Subcutaneous abdominal adipose tissue (tissue), 5 donors: ENCODE measurements at regions not wholly inside any gene's neighbourhood (a gene's known extent, or its start where the extent isn't known, plus 50 kb on each side); places are given as distances from the start of the nearest gene placed in this dataset.
A peak's percentile ranks its signal among the peaks of the same experiment; 100 is the strongest.

Source experiments
- H3K27ac ChIP-seq: one replicate; pipeline ENCODE4 v1.7.0; 2013; ENCODE audit warnings: low read depth, mild to moderate bottlenecking, inconsistent platforms, low read length, moderate library complexity
- H3K27me3 ChIP-seq, 5 donors: one replicate each; pipeline ENCODE4 v1.7.0; 2013; ENCODE audit warnings: low read length in 5 of 5, inconsistent platforms in 1 of 5; ENCODE audit not compliant: control insufficient read depth in 5 of 5, insufficient read depth in 4 of 5
- H3K36me3 ChIP-seq, 5 donors: one replicate each; pipeline ENCODE4 v1.7.0; 2013; ENCODE audit warnings: low read length in 5 of 5; ENCODE audit not compliant: control insufficient read depth in 5 of 5, insufficient read depth in 5 of 5
- H3K4me1 ChIP-seq, 5 donors: one replicate each; pipeline ENCODE4 v1.7.0; 2013; ENCODE audit warnings: low read length in 5 of 5, mild to moderate bottlenecking in 3 of 5, moderate library complexity in 1 of 5; ENCODE audit not compliant: control insufficient read depth in 5 of 5, insufficient read depth in 5 of 5
- H3K4me3 ChIP-seq, 5 donors: one replicate each; pipeline ENCODE4 v1.7.0; 2013; ENCODE audit warnings: low read length in 5 of 5, low read depth in 1 of 5
- H3K9ac ChIP-seq, 5 donors: one replicate each; pipeline ENCODE4 v1.7.0; 2013; ENCODE audit warnings: low read length in 5 of 5, mild to moderate bottlenecking in 4 of 5, moderate library complexity in 3 of 5
- H3K9me3 ChIP-seq, 5 donors: one replicate each; pipeline ENCODE4 v1.7.0; 2013; ENCODE audit warnings: low read length in 5 of 5; ENCODE audit not compliant: control insufficient read depth in 5 of 5
- donor health status: healthy.
- donor health status: healthy.
- donor health status: healthy.
- donor health status: healthy.
- donor health status: healthy.

- Histone ChIP-seq H3K4me3 (no peak overlapping the region), H3K9me3 (no peaks in the 10 kb centered on the region), H3K4me1 (no peaks in the 10 kb centered on the region), H3K27ac (no peak overlapping the region), H3K9ac (no peak overlapping the region), H3K36me3 (no peaks in the 10 kb centered on the region), H3K27me3 (no peaks in the 10 kb centered on the region)
Measured at GRCh38 chr1:63054184-63054583, 268.2 kb upstream of the FOXD3 start.

- H3K4me1 ChIP-seq = no peaks in the 10 kb centered on the region
- no peaks in the 10 kb centered on the region for H3K9me3 ChIP-seq
- H3K27ac ChIP-seq = no peak overlapping the region
- H3K27me3 ChIP-seq = no peaks in the 10 kb centered on the region
- no peaks in the 10 kb centered on the region for H3K36me3 ChIP-seq
- no peak overlapping the region for H3K9ac ChIP-seq
- no peak overlapping the region for H3K4me3 ChIP-seq
Measured at GRCh38 chr1:63063367-63063766, 259.0 kb upstream of the FOXD3 start.

- H3K27me3 ChIP-seq = no peaks in the 10 kb centered on the region
- no peaks in the 10 kb centered on the region for H3K36me3 ChIP-seq
- H3K4me3 ChIP-seq = no peak overlapping the region
- H3K27ac ChIP-seq = no peak overlapping the region
- no peaks in the 10 kb centered on the region for H3K4me1 ChIP-seq
- H3K9me3 ChIP-seq = no peaks in the 10 kb centered on the region
- H3K9ac ChIP-seq = no peak overlapping the region
Measured at GRCh38 chr1:63064135-63064534, 258.2 kb upstream of the FOXD3 start.

GRCh38 chr1:63068626-63069025 lies 253.7 kb upstream of the FOXD3 start:
- H3K9me3 ChIP-seq = no peaks in the 10 kb centered on the region
- no peak overlapping the region for H3K9ac ChIP-seq
- no peak overlapping the region for H3K4me3 ChIP-seq
- peaks cover 3 to 12% (median 8%) of the 10 kb centered on the region in 5 donors for H3K27me3 ChIP-seq
- H3K27ac ChIP-seq = no peak overlapping the region
- no peaks in the 10 kb centered on the region for H3K36me3 ChIP-seq
- no peaks in the 10 kb centered on the region for H3K4me1 ChIP-seq

GRCh38 chr1:63069214-63069613 lies 253.2 kb upstream of the FOXD3 start:
- Histone ChIP-seq H3K36me3 (no peaks in the 10 kb centered on the region), H3K9ac (no peak overlapping the region), H3K9me3 (no peaks in the 10 kb centered on the region), H3K27ac (no peak overlapping the region), H3K4me1 (peaks cover 0 to 6% (median 3%) of the 10 kb centered on the region in 5 donors), H3K4me3 (no peak overlapping the region), H3K27me3 (peaks cover 9 to 18% (median 14%) of the 10 kb centered on the region in 5 donors)

- Histone ChIP-seq H3K36me3 (no peaks in the 10 kb centered on the region), H3K9ac (no peak overlapping the region), H3K27ac (no peak overlapping the region), H3K4me1 (peaks cover 0 to 7% (median 3%) of the 10 kb centered on the region in 5 donors), H3K27me3 (peaks cover 17 to 30% (median 24%) of the 10 kb centered on the region in 5 donors), H3K9me3 (peaks cover 0 to 14% (median 11%) of the 10 kb centered on the region in 5 donors), H3K4me3 (peak overlapping the region in 1 of 5 donors; percentile 8)
Measured at GRCh38 chr1:63073309-63074306, 248.8 kb upstream of the FOXD3 start.

GRCh38 chr1:63074321-63074720 lies 248.0 kb upstream of the FOXD3 start:
- Histone ChIP-seq H3K27ac (no peak overlapping the region), H3K4me3 (no peak overlapping the region), H3K27me3 (peaks cover 17 to 30% (median 24%) of the 10 kb centered on the region in 5 donors), H3K9me3 (peaks cover 0 to 14% (median 11%) of the 10 kb centered on the region in 5 donors), H3K36me3 (no peaks in the 10 kb centered on the region), H3K9ac (no peak overlapping the region), H3K4me1 (peaks cover 0 to 7% (median 3%) of the 10 kb centered on the region in 5 donors)

- Histone ChIP-seq H3K9ac (no peak overlapping the region), H3K27ac (no peak overlapping the region), H3K27me3 (peaks cover 0 to 7% (median 0%) of the 10 kb centered on the region in 5 donors), H3K4me1 (no peaks in the 10 kb centered on the region), H3K36me3 (no peaks in the 10 kb centered on the region), H3K4me3 (no peak overlapping the region), H3K9me3 (peaks cover 0 to 4% (median 0%) of the 10 kb centered on the region in 5 donors)
Measured at GRCh38 chr1:63082766-63083165, 239.6 kb upstream of the FOXD3 start.

GRCh38 chr1:63087966-63088365 lies 234.4 kb upstream of the FOXD3 start:
- H3K4me1 ChIP-seq = no peaks in the 10 kb centered on the region
- H3K4me3 ChIP-seq = no peak overlapping the region
- no peak overlapping the region for H3K27ac ChIP-seq
- H3K9ac ChIP-seq = no peak overlapping the region
- H3K9me3 ChIP-seq = no peaks in the 10 kb centered on the region
- peaks cover 0 to 7% (median 0%) of the 10 kb centered on the region in 5 donors for H3K27me3 ChIP-seq
- H3K36me3 ChIP-seq = no peaks in the 10 kb centered on the region

GRCh38 chr1:63099188-63099587 lies 223.2 kb upstream of the FOXD3 start:
- no peak overlapping the region for H3K4me3 ChIP-seq
- no peaks in the 10 kb centered on the region for H3K4me1 ChIP-seq
- H3K9me3 ChIP-seq = no peaks in the 10 kb centered on the region
- no peak overlapping the region for H3K9ac ChIP-seq
- no peaks in the 10 kb centered on the region for H3K27me3 ChIP-seq
- no peaks in the 10 kb centered on the region for H3K36me3 ChIP-seq
- no peak overlapping the region for H3K27ac ChIP-seq
